ENCODE measurements at regions not wholly inside any gene's neighbourhood (a gene's known extent, or its start where the extent isn't known, plus 50 kb on each side); places are given as distances from the start of the nearest gene placed in this dataset.
A peak's percentile ranks its signal among the peaks of the same experiment; 100 is the strongest.

DNA sequence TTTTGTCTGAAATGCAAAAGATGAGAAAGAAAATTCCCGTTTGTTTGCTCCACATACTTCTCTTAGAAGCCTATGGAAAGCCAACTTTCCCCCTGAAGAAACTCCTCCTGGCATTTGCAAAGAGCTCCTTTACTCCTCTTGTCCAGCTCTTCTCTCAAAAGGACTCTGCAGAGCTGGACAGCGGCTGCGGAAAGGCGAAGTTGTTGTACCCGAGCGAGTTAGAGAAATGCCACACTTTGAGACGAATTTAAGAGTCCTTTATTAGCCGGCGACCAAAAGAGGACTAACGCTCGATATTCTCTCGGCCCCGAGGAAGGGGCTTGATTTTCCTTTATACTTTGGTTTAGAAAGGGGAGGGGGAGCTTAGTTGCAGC is 157.8 kb downstream of the TRIM27 start:
- H3K4me3 ChIP-seq = peak overlapping the region; percentile 35; the same call in 1 of the 2 replicates
- POLR2A ChIA-PET (ENCODE audit: unreplicated experiment) = no interaction called here

DNA sequence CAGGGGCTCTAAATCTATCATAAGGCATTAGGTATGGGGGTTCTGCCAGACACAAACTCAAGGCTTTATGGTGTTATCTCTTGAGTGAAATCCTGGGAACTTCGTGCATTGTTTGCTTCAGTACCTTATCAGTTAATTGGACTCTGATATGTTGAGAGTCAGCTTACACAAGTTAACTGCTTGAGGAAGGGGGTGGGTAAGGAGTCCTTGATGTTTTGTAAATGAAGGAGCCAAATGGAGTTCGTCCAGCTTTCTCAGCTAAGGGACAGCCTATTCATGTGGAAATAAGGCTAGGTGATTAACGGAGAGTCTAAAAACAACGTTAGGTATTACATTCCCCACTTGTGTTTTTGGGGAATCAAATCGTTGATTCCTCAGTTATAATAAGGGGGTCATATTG is 157.4 kb downstream of the TRIM27 start:
- Histone ChIP-seq H3K9me2 (ENCODE audit: insufficient read depth) (no peaks in the 10 kb centered on the region), H3F3A (ENCODE audit: insufficient read depth, low read depth) (no peaks in the 10 kb centered on the region), H4K20me1 (ENCODE audit: insufficient read depth) (no peaks in the 10 kb centered on the region), H3K27me3 (ENCODE audit: insufficient read depth, low read depth) (peaks cover 17% of the 10 kb centered on the region), H3K4me1 (replicated peaks; ENCODE audit: insufficient read depth) (no peaks in the 10 kb centered on the region), H3K79me2 (ENCODE audit: low read depth) (no peaks in the 10 kb centered on the region), H3K27ac (no peak overlapping the region), H3K9me3 (ENCODE audit: insufficient read depth, low read depth) (no peaks in the 10 kb centered on the region), H3K36me3 (ENCODE audit: low read depth) (no peaks in the 10 kb centered on the region), H2AFZ (no peak overlapping the region), H3K4me2 (no peak overlapping the region), H3K4me3 (no peak overlapping the region)
- no peak for TF ChIP-seq EZH2 (IDR thresholded peaks at IDR 0.05; ENCODE audit: low read depth)
- TF ChIP-seq, protein P1, sequence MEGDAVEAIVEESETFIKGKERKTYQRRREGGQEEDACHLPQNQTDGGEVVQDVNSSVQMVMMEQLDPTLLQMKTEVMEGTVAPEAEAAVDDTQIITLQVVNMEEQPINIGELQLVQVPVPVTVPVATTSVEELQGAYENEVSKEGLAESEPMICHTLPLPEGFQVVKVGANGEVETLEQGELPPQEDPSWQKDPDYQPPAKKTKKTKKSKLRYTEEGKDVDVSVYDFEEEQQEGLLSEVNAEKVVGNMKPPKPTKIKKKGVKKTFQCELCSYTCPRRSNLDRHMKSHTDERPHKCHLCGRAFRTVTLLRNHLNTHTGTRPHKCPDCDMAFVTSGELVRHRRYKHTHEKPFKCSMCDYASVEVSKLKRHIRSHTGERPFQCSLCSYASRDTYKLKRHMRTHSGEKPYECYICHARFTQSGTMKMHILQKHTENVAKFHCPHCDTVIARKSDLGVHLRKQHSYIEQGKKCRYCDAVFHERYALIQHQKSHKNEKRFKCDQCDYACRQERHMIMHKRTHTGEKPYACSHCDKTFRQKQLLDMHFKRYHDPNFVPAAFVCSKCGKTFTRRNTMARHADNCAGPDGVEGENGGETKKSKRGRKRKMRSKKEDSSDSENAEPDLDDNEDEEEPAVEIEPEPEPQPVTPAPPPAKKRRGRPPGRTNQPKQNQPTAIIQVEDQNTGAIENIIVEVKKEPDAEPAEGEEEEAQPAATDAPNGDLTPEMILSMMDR (conservative IDR thresholded peaks at IDR 0.05) = no peak
- ChIA-PET POLR2A (ENCODE audit: unreplicated experiment) (no interaction called here), CTCF (no interaction called here)
- DNase-seq = no peak
- BruUV-seq (replicated peaks) = no TSS peak
- intact Hi-C loops (cut with micrococcal nuclease; ENCODE audit: unreplicated experiment) = no loop called here

More for the DNA sequence above, 157.8 kb downstream of the TRIM27 start:
- CTCF ChIA-PET = no interaction called here
- no peak for DNase-seq
- H3K9me2 ChIP-seq (ENCODE audit: insufficient read depth) = no peaks in the 10 kb centered on the region
- H3K4me2 ChIP-seq = peak overlapping the region; percentile 65
- H3K9me3 ChIP-seq (ENCODE audit: insufficient read depth, low read depth) = no peaks in the 10 kb centered on the region
- no peak overlapping the region for H3K27ac ChIP-seq
- TF ChIP-seq EZH2 (IDR thresholded peaks at IDR 0.05; ENCODE audit: low read depth) = no peak
- TF ChIP-seq, protein P1 (conservative IDR thresholded peaks at IDR 0.05) = no peak
- peak overlapping the region; percentile 52 for H2AFZ ChIP-seq
- H3F3A ChIP-seq (ENCODE audit: insufficient read depth, low read depth) = no peaks in the 10 kb centered on the region
- no peaks in the 10 kb centered on the region for H3K36me3 ChIP-seq (ENCODE audit: low read depth)
- BruUV-seq (replicated peaks) = no TSS peak
- no peaks in the 10 kb centered on the region for H4K20me1 ChIP-seq (ENCODE audit: insufficient read depth)
- no peaks in the 10 kb centered on the region for H3K4me1 ChIP-seq (replicated peaks; ENCODE audit: insufficient read depth)
- intact Hi-C loops (cut with micrococcal nuclease; ENCODE audit: unreplicated experiment) = no loop called here
- peaks cover 17% of the 10 kb centered on the region for H3K27me3 ChIP-seq (ENCODE audit: insufficient read depth, low read depth)
- H3K79me2 ChIP-seq (ENCODE audit: low read depth) = no peaks in the 10 kb centered on the region

DNA sequence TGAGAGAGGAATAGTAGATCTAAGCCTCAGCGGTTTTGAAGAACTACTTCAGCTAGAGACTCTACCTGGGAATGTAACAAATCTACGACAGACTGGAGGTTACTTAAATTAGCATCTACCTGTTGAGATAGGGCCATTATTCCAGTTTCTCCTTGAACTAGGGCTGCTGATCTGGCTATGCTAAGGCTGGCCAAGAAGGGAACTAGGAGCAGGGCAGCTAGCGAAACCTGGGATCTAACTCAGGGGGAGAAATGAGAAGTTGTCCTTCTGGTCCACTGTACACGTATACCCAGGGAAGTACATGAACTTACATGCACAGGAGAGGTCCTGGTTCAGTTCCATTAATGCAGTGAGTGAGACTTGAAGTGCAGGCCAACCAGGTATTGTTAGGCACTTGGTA is 156.7 kb downstream of the TRIM27 start:
- Histone ChIP-seq H3K27me3 (ENCODE audit: insufficient read depth, low read depth) (peaks cover 17% of the 10 kb centered on the region), H3K4me2 (no peak overlapping the region), H3K9me2 (ENCODE audit: insufficient read depth) (no peaks in the 10 kb centered on the region), H4K20me1 (ENCODE audit: insufficient read depth) (no peaks in the 10 kb centered on the region), H3K36me3 (ENCODE audit: low read depth) (no peaks in the 10 kb centered on the region), H3K27ac (no peak overlapping the region), H2AFZ (no peak overlapping the region), H3K79me2 (ENCODE audit: low read depth) (no peaks in the 10 kb centered on the region), H3F3A (ENCODE audit: insufficient read depth, low read depth) (no peaks in the 10 kb centered on the region), H3K4me3 (no peak overlapping the region), H3K4me1 (replicated peaks; ENCODE audit: insufficient read depth) (no peaks in the 10 kb centered on the region), H3K9me3 (ENCODE audit: insufficient read depth, low read depth) (no peaks in the 10 kb centered on the region)
- POLR2A ChIA-PET (ENCODE audit: unreplicated experiment) = no interaction called here
- TF ChIP-seq, protein P1 (conservative IDR thresholded peaks at IDR 0.05) = no peak
- no peak for TF ChIP-seq EZH2 (IDR thresholded peaks at IDR 0.05; ENCODE audit: low read depth)
- DNase-seq = no peak
- no TSS peak for BruUV-seq (replicated peaks)
- CTCF ChIA-PET = no interaction called here
- intact Hi-C loops (cut with micrococcal nuclease; ENCODE audit: unreplicated experiment) = no loop called here

All from PC-9 (cell line).